ENCODE measurements at regions not wholly inside any gene's neighbourhood (a gene's known extent, or its start where the extent isn't known, plus 50 kb on each side); places are given as distances from the start of the nearest gene placed in this dataset.

DNA sequence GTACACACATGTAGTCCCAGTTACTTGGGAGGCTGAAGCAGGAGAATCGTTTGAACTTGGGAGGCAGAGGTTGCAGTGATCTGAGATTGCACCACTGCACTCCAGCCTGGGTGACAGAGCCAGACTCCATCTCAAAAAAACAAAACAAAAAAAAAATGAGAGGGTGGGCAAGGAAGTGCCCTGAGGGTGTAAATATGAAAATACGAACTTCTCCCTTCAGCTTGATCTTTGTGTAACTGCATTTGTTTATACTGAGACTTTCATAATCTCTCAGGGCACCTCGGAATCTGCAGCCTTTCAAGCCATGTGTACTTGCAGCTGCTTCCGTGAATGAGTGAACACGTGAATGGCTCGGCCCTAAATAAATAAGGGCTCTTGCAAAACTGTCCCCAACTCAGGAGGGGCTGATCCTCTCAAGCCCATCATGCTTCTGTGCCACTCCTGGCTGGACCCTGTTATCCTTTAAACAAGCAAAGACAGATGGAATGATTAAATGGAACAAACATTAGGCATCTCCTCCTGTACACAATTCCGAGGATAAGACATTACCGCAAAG lies 96.8 kb downstream of the BOD1L2 start:
- DNase-seq (ENCODE audit: low spot score): no peak

DNA sequence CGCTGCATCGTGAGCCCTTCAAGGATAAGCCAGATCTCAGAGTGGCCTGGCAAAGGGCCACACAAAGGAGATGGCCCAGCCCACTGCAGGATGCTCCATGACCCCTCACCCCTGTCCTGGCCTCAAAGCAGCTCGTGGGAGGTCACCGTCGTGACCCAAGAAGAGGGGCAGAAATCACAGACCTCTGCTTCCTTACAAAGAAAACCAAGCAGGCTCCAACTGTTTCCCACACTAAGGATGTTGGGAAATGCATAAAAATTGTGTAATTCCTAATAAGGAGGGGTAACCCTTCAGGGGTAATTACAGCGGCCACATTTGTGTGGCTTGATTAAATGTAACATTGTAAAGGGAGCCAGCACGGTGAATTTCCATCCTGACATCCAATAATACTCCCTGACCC lies 102.3 kb downstream of the BOD1L2 start:
- DNase-seq (ENCODE audit: low spot score): no peak

DNA sequence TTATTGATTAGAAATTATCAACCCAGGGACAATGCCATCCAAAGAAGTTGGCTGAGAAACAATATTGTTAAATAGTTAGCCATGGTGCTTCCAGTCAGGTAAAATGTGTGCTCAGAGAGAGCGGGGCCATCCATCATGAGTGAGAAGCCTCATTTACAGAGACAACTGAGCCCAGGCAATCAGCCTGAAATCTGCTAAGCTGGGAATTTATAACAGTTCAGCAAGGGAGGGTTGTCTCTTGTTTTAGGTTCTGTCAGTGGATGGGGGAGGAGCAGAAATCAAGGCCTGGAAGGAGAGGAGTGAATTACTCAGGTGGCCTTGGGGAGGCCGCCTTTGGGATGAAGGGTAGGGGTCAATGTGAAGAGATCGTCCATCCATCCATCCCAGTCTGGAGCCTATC lies 102.5 kb upstream of the ST8SIA3 start:
- DNase-seq (ENCODE audit: low spot score): no peak

DNA sequence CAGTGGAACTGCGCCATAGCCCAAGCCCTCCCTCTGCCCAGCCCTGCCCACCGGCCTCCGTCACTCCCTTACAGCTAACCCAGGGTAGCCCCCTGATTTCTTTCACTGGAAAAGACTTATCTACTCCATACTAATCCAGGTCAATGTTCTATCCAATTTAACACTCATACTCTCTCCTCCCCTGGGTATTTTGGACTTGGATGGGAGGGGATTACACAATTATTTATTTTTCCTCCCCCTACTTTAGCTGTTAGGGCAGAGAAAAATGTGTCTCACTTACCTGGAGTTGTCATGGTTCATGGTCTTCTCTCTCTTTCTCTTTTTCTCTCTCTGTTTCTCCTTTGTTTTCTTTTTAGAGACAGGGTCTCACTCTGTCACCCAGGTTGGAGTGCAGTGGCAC lies 100.6 kb upstream of the ST8SIA3 start:
- no peak for DNase-seq (ENCODE audit: low spot score)

DNA sequence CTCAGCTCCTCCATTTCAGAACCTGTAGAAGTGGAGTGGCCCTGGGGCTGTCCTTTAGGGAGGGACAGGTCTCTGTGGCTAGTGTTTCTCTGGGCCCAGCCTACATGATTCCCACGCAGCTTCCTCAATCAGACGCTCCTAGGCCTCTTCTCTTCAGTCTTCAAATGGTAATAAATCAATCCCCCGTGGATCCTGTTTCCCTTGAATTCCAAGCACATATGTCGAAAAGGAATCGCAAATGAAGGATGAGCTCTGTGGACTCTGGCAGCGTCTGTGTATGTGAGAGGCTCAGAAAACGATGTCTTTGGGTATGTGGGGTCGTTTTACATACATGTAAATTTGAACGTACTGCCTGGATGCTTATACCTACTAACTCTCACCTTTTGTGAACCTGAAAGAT lies 98.5 kb upstream of the ST8SIA3 start:
- DNase-seq (ENCODE audit: low spot score): no peak

DNA sequence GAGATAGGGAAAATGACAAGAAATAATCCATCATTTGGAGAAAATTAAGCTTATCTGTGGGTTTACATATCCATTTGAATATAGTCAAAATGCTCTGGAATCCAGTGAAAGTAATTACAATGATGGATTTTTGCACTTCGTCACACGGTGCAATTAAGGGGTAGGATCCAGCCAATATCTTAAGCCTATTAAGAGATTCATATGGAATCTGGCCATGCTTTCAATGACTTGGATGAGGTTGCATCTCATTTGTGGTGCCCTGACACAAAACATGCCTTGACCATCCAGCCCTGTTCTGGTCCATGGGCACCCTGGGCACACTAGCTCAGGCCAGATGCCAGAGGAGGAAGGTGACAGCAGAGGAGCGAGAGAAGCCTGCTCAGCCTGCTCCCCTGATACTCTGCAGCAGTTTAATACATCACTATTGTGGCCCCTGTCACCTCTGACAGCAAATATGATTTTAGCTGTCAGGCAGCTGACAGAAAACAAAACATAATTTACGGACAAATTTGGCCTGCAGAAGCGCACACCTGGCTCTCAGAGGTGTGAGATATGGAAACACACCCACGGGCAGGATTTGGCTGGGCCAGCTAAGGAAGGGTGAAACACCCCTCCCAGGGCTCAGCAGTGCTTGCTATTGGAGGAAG lies 94.1 kb upstream of the ST8SIA3 start:
- no peak for DNase-seq (ENCODE audit: low spot score)

DNA sequence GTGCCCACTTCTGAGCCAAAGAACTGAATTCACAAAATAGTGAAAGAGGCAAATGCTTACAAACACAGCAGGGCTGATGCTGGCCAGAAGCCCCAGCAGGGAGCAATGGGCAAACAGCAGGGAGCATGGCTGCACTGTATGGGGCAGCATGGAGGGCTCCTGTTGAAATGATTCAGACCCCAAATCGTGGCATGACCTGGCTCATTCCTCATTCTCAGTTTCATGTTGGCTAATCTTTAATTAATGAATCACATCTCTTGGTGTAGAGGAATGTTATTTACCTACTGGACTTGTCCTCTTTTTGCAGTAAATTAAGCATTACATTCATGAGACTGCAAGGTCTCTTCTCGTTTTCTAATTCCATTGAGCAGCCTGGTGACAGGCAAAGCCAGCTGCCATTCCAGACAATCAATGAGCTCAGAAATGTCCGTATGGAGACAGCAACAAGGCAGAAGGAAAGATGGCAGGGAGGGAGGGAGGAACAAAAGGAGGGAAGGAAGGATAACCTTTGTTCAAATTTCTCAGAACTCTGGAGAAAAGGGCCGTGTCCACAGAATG lies 84.9 kb upstream of the ST8SIA3 start:
- no peak for DNase-seq (ENCODE audit: low spot score)

DNA sequence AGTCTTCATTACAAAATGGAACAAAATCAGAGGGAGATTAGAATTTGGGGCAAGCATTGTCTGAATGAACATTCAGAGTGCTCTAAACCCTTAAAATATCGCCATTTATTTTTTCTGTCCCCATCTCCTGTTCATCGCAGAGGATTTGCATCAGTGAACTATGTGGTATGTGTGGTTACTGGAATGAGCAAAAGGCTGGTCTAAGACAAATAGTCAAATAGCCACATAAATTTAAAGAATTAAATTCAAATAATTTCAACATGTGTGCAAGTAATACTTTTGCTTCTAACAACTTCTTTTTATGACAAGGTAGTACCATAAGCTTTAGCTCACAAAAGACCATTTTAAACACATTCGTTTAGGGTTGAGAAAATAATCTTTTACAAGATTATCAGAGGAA lies 82.6 kb upstream of the ST8SIA3 start:
- no peak for DNase-seq (ENCODE audit: low spot score)

DNA sequence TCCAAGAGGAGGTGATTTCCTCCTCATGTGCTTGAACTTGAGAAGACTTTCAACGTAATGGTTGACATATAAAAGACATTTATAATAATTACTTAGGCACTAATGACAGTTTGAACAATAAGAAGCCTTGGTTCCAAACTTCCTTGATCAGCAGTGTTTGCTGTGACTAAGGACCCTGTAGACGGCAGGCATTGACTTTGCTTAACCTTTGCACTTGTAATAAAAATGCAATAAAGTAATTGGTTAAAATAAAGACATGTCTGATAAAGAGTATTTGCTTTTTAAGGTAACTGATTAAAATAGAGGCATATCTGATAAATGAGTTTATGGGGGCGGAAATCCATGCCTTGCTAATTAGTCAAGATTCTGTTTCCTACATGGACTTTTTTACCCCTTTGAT lies 82.2 kb upstream of the ST8SIA3 start:
- DNase-seq (ENCODE audit: low spot score): no peak

DNA sequence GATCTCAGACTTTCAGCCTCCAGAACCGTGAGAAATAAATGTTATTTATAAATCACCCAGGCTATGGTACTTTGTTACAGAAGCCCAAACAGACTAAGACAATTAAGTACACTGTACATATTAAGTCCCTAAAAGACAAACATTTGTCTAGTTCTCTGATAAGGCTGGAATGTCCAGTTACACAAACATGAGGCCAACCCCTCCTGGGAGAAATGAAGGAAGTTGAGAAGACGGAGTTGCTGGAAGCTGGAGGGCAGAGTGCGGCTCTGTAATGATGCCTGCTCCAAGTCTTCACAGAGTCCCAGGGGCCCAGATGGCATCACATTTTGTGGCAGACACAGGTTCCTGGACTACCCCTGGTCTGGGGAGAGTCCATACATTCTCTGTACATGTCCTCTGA lies 79.2 kb upstream of the ST8SIA3 start:
- DNase-seq (ENCODE audit: low spot score): no peak

DNA sequence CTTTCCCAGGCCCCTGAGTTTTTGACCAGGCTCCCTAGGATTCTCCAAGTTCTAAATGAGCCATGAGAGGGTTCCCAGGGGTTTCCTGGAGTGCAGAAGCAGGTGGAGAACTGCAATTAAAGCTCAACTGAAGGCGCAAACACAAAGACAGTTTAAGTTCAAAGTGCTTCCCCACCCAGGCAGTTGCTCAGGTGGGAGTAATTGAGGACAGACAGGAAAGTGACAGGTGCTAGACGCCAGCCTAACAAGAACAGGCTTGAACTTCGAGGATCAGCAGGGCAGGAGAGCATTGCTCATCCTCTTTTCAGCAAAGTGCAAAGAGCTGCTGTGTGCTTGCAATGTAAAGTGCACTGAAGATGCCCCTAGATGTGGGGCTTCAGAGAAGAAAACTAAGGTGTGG lies 77.2 kb upstream of the ST8SIA3 start:
- no peak for DNase-seq (ENCODE audit: low spot score)

DNA sequence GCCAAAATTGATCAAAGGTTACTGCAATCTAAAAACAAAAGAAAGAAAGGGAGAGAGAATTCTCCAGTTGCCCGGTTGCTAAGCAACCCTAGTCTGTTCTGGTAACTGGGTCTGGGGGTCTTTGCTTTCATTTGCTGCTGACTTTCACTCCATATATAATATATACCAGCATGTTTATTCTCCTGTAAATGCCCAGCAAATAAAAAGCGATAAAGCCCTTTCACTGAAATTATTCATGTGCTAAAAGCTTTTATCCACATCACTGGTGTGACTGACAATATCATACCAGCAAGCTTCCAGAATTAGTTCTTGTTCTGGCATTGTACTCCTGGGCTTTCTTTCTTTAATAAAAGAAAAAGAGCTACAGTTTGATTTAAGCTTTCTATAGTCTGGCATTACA lies 75.5 kb upstream of the ST8SIA3 start:
- DNase-seq (ENCODE audit: low spot score): no peak

DNA sequence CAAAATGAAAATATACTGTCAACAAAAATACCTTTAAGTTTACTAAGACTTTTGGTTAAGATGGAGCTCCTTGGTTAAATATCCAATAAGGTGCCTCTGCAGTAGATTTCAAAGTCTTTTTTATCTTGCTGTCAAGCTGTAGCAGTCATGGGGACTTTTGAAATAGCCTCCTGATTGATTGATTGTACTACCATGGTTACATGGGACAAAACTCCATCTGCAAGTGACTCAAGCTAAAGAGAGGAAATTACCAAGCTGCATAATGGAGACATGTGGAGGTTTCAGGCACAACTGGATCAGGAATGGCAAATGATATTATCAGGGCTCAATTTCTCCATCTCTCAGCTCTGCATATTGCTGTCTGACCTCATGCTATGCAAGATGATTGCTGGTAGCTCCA lies 73.4 kb upstream of the ST8SIA3 start:
- DNase-seq (ENCODE audit: low spot score): no peak

DNA sequence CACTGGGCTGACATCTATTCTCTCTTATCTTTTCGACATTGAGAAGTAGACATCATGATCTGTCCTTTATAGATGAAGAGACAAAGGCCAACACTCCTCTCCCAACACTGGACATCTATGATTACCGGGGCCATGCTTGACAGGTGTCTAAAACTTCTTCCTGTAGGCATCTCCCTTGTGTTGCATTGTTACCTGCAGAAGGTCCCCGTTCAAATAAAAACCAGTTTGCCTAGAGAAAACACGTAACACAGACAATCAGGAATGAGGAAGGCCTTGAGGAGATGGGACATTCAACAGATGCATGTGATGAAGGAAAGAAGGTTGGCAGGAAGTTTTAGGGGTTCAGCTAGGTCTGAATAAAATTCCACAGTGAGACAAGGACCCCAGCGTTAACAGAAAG lies 70.8 kb upstream of the ST8SIA3 start:
- no peak for DNase-seq (ENCODE audit: low spot score)

DNA sequence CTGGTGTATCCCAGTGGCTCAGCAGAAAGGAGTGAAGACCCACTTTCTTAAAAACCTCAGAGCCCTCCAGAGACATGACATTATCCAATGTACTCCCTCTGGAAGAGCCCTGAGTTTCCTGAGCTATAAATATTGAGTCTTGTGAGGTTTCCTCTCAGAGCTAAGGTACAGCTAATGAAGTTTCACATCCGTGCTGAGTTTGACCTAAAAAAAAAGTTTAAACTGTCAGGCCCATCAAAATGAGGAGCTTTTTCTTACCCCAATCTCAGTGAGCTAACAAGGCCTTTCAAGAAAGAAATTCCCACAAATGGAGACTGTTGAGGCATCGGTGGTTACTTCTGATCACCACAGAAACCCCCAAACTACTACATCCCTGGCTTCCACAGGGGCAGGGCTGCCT lies 65.4 kb upstream of the ST8SIA3 start:
- DNase-seq (ENCODE audit: low spot score): no peak

DNA sequence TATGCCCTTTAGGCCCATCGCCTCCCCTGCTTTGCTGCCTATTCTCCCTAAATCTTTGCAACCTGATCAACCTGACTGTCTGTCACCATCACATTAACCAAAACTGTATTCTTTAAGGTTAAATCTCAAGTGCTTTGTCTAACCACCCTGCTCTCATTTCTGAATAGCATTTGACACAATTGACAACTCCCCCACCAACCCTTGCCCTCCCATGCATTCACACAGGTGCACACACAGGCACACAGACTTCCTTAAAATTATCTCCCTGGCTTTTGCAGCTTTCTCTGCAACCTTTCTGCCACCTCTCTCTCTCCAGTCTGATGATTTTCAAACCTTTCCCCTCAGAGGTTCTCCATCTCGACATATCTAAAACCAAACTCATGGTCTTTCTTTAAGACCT lies 64.6 kb upstream of the ST8SIA3 start:
- no peak for DNase-seq (ENCODE audit: low spot score)

DNA sequence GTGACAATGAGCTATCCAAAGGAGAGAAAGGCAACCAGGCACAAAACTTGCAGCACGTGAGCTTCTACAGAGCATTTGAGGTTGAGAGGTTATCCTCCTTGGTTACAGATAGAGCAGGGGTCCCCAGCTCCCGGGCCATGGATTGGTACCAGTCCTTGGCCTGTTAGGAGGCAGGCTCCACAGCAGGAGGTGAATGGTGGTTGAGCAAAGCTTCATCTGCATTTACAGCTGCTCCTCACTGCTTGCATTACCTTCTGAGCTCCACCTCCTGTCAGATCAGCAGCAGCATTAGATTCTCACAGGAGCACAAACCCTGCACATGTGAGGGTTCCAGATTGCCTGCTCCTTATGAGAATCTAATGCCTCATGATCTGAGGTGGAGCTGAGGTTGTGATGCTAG lies 57.8 kb upstream of the ST8SIA3 start:
- no peak for DNase-seq (ENCODE audit: low spot score)

DNA sequence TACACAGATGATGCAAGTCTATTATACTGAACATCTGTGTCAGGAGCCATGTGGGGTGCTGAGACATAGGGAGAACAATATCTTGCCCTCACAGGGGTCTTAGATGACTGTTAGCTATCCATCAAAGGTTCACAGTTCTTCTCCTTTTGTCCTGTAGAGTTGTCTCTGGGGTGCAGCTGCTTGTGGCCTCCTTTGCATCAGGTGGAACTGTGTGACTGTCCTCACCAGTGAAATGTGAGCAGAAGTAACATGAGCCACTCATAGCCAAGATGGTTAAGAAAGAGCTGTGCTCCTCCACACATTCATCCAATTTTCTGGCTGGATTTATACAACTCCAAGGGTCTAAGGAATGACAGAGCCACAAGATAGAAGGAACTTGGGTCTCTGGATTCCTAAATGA lies 56.0 kb upstream of the ST8SIA3 start:
- DNase-seq (ENCODE audit: low spot score): no peak

DNA sequence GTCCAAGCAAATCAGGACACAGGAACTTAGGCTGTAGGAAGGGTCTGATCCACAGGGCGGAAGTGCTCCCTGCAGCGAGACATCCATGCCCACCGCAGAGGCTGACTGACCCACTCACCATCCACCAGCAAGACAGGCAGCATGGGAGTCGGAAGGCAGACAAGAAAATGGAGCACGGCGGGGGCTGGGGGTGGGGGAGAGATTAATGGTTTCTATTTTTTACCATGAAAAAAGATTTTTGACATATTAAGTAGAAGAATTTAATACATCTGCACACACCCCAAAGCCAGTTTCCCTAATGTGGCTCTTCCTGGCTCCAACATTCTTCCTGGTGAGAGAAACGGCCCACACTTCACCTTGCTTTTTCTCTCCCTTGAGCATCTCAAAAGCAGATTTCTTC lies 55.1 kb upstream of the ST8SIA3 start:
- DNase-seq (ENCODE audit: low spot score): no peak

DNA sequence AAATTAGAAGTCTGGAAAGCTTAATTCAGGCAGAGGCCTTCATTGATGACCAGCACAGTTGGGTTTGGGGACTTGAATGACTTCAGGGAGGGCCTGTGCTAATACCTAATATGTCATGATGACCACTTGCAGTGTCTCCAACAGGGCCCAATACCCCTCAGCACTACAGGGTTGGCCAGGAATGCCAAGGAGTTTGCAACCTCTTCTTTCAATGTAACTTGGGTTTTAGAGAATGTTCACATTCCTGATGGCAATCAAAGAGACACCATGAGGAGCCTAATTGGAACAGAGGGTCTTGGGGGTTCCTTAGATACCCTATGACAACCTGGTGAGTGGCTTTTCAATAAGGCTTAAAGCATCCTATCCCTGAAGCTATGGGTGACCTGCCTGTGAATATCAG lies 52.4 kb upstream of the ST8SIA3 start:
- no peak for DNase-seq (ENCODE audit: low spot score)

DNA sequence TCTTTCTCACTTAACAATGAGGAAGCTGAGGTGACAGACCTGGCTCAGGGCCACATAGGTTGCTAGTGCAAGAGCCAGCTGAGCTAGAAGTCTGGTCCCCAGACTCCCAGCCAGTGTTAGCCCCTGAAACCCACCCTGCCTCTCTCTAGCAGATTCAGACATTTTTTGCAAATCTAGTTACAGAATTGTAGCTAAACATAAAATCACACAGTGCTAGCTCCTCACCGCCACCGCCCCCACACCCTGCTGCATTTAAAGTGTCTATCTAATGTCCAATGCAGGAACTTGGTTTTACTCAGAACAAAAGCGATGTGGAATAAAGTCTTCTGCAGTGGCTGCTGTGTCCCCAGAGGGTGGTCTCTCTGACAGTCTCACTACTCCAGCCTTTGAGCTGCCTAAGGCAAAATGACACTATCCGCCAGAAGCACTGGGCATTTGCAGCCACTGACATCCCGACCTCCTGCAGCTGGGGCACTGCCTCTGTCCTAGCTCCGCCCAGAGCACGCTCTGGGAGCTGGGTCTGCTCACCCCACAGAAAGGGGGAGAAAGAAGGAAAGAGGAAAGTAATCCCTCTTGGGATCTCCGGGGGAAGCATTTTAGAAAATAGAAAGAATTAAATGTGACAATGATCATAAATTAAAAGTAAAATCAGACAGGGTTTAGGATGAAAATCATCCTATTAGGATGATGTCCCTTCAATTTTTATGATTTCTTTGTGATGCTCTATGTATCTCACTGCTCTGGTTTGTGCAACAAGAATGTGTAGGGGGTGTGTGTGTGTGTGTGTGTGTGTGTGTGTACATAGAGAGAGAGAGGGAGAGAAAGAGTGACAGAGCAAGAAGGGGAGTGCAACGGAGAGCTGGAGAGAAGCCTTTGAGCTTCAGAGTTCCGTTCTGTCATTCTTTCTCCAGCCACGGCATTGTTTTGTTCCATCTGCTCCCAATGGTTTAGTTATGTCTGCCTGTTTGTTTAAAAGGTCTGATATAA lies 50.5 kb upstream of the ST8SIA3 start:
- DNase-seq (ENCODE audit: low spot score): no peak

Data from activated CD4-positive, alpha-beta T cell treated with anti-CD3 and anti-CD28 coated beads, Interleukin-2, Interleukin-4, amounts not matched to agents 100 ng/mL and 50 ng/mL, durations not matched to agents 16 hours and 8 hours (primary cell).